ENCODE measurements at regions not wholly inside any gene's neighbourhood (a gene's known extent, or its start where the extent isn't known, plus 50 kb on each side); places are given as distances from the start of the nearest gene placed in this dataset.
A peak's percentile ranks its signal among the peaks of the same experiment; 100 is the strongest.

- H3K36me3 Mint-ChIP-seq (ENCODE audit: insufficient read depth, unreplicated experiment) = no peaks in the 10 kb centered on the region
- H3K4me1 Mint-ChIP-seq (ENCODE audit: insufficient read depth, unreplicated experiment) = peaks cover 5% of the 10 kb centered on the region
- TSS peak; percentile 13 for BruUV-seq (replicated peaks)
These were observed 139.7 kb upstream of the SPRY1 start for GRCh38 chr4:123256901-123257300.

GRCh38 chr4:123257591-123257990 is 139.0 kb upstream of the SPRY1 start:
- peak overlapping the region; percentile 28 for H3K27ac Mint-ChIP-seq (ENCODE audit: low read depth, unreplicated experiment)
- BruUV-seq (replicated peaks) = no TSS peak
- H3K9me3 Mint-ChIP-seq (ENCODE audit: unreplicated experiment) = no peaks in the 10 kb centered on the region
- ChIA-PET POLR2A (no interaction called here), CTCF (no interaction called here)
- intact Hi-C loops (cut with micrococcal nuclease) = no loop called here
- no peaks in the 10 kb centered on the region for H3K36me3 Mint-ChIP-seq (ENCODE audit: insufficient read depth, unreplicated experiment)
- H3K4me3 Mint-ChIP-seq (ENCODE audit: unreplicated experiment) = no peak overlapping the region
- DNase-seq (ENCODE audit: unreplicated experiment) = no peak
- peaks cover 5% of the 10 kb centered on the region for H3K4me1 Mint-ChIP-seq (ENCODE audit: insufficient read depth, unreplicated experiment)
- no peaks in the 10 kb centered on the region for H3K27me3 Mint-ChIP-seq (ENCODE audit: insufficient read depth, unreplicated experiment)
- TF ChIP-seq CTCF (IDR thresholded peaks at IDR 0.05; ENCODE audit: unreplicated experiment) = no peak

More at GRCh38 chr4:123256901-123257300, 139.7 kb upstream of the SPRY1 start:
- H3K4me3 Mint-ChIP-seq (ENCODE audit: unreplicated experiment) = no peak overlapping the region
- H3K27me3 Mint-ChIP-seq (ENCODE audit: insufficient read depth, unreplicated experiment) = no peaks in the 10 kb centered on the region
- no peak for TF ChIP-seq CTCF (IDR thresholded peaks at IDR 0.05; ENCODE audit: unreplicated experiment)
- intact Hi-C loops (cut with micrococcal nuclease) = no loop called here
- no peak for DNase-seq (ENCODE audit: unreplicated experiment)
- no peak overlapping the region for H3K27ac Mint-ChIP-seq (ENCODE audit: low read depth, unreplicated experiment)
- H3K9me3 Mint-ChIP-seq (ENCODE audit: unreplicated experiment) = no peaks in the 10 kb centered on the region
- ChIA-PET CTCF (no interaction called here), POLR2A (no interaction called here)

DNA sequence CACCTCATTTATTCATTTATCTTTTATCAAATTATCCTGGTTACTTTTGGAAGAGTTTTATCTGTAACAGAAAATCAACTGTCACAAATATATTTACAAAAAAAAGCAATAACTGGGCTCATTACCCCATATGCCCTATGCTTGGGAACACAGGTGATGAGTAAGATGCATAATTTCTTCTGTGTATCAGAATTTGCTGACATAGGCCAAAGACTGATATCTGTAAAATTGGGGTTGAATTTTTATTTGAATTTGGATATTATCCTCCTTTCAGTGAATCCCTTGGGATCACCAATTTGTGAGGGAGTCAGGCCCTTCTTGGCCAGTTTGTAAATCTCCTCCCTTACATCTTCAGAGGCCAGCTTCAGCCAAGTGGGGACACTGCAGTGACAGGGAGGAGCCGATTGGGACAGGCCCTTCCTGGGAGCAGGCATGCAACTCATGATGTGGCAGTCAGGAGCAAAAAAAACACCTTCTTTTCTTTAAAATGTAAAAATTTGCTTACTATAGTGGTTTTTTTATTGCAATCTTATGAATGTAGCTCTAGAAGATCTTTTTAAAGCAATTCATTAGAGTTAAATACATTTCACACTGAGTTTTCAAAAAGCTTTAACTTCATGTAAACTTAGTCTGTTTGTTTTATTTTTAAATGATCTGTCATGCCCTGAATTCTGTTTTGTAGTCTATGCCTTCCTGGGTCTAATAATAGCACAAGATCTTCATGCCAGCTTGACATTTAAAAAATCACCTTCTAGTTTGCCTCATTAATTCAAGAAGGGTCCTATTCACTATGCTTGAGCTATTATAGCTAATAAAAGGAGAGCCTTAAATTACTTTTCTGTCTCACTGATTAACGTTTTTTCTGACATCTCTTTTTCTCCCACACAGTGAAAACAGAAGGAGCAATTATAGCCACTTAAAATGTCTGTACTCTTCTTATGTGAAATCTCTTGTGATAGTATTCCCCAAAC is 136.6 kb upstream of the SPRY1 start:
- CTCF ChIA-PET = interaction anchor here (0.6 to 1.5 kb wide), 2 partner anchors 9 to 20 kb away, joined by 3 read pairs; no protein-coding TSS in a partner anchor
- DNase-seq (ENCODE audit: unreplicated experiment) = no peak
- TF ChIP-seq CTCF (IDR thresholded peaks at IDR 0.05; ENCODE audit: unreplicated experiment) = no peak
- intact Hi-C loops (cut with micrococcal nuclease) = no loop called here
- Mint-ChIP-seq H3K4me3 (ENCODE audit: unreplicated experiment) (no peak overlapping the region), H3K36me3 (ENCODE audit: insufficient read depth, unreplicated experiment) (no peaks in the 10 kb centered on the region), H3K4me1 (ENCODE audit: insufficient read depth, unreplicated experiment) (peaks cover 5% of the 10 kb centered on the region), H3K27me3 (ENCODE audit: insufficient read depth, unreplicated experiment) (no peaks in the 10 kb centered on the region), H3K27ac (ENCODE audit: low read depth, unreplicated experiment) (no peak overlapping the region), H3K9me3 (ENCODE audit: unreplicated experiment) (no peaks in the 10 kb centered on the region)
- POLR2A ChIA-PET = interaction anchor here (1.3 kb wide), 1 partner anchor 137 kb away, joined by 3 read pairs; the partner anchor contains the start of gene SPRY1
- no TSS peak for BruUV-seq (replicated peaks)

GRCh38 chr4:123260653-123261052 is 135.9 kb upstream of the SPRY1 start:
- no peaks in the 10 kb centered on the region for H3K36me3 Mint-ChIP-seq (ENCODE audit: insufficient read depth, unreplicated experiment)
- H3K27ac Mint-ChIP-seq (ENCODE audit: low read depth, unreplicated experiment) = no peak overlapping the region
- no peak for DNase-seq (ENCODE audit: unreplicated experiment)
- TF ChIP-seq CTCF (IDR thresholded peaks at IDR 0.05; ENCODE audit: unreplicated experiment) = no peak
- no TSS peak for BruUV-seq (replicated peaks)
- H3K27me3 Mint-ChIP-seq (ENCODE audit: insufficient read depth, unreplicated experiment) = no peaks in the 10 kb centered on the region
- H3K9me3 Mint-ChIP-seq (ENCODE audit: unreplicated experiment) = no peaks in the 10 kb centered on the region
- no peak overlapping the region for H3K4me3 Mint-ChIP-seq (ENCODE audit: unreplicated experiment)
- ChIA-PET CTCF (interaction anchor here (0.6 kb wide), 1 partner anchor 20 kb away, joined by 3 read pairs; no protein-coding TSS in a partner anchor), POLR2A (interaction anchor here (1.3 kb wide), 1 partner anchor 136 kb away, joined by 3 read pairs; the partner anchor contains the start of gene SPRY1)
- intact Hi-C loops (cut with micrococcal nuclease) = no loop called here
- peaks cover 5% of the 10 kb centered on the region for H3K4me1 Mint-ChIP-seq (ENCODE audit: insufficient read depth, unreplicated experiment)

All from MCF 10A (cell line).